K562 (cell line): ENCODE measurements at regions not wholly inside any gene's neighbourhood (a gene's known extent, or its start where the extent isn't known, plus 50 kb on each side); places are given as distances from the start of the nearest gene placed in this dataset.

ENCODE experiments used
- ATAC-seq: fragments of 200-7000 bp; cut with Tn5 transposase; 3 replicates; pipeline ENCODE4 v1.9.1; 2020; ENCODE audit warnings: moderate library complexity
- BruUV-seq: library from RNA; stranded (reverse); fragments of 400-500 nt; replicated peaks from 2 replicates; lab custom pipeline; 2021; lab: Mats Ljungman, UMichigan
- CTCF ChIA-PET: fragments of 300-600 bp; formaldehyde crosslinking; extraction: SDS; loops from one replicate; lab custom pipeline; 2021; ENCODE audit warnings: low intra/inter-chr PET ratio; lab: Yijun Ruan, JAX
- POLR2A ChIA-PET: fragments of 300-600, 350-650 bp; sonication (Branson Sonifier 250); formaldehyde crosslinking; extraction: SDS; loops from one replicate; lab custom pipeline; 2021; ENCODE audit warnings: antibody characterized with exemption, inconsistent platforms; lab: Yijun Ruan, JAX
- DNase-seq, 4 experiments: peaks; one replicate each; pipeline versions ENCODE4 v3.0.0 to v3.0.0-alpha.2; 2011 to 2018; ENCODE audit warnings: low spot score in 3 of 4, mixed read lengths in 3 of 4; ENCODE audit errors: extremely low read depth in 1 of 4
- FAIRE-seq: peaks from 2 replicates; lab custom pipeline; 2011; peaks lifted over from hg19 to GRCh38; lab: Jason Lieb, UNC
- H2AFZ ChIP-seq: 2 replicates; pipeline ENCODE4 v1.6.0; 2011; ENCODE audit warnings: low read depth, low read length, control low read depth, inconsistent platforms
- H3K27ac ChIP-seq: fragments of 200-600 bp; 3 replicates; pipeline ENCODE4 v1.8.0; 2011; ENCODE audit warnings: low read depth, mild to moderate bottlenecking, control low read depth, inconsistent platforms, low read length, moderate library complexity, mixed read lengths; ENCODE audit errors: extremely low read depth
- H3K27me3 ChIP-seq, 2 experiments: fragments of 300-600 bp in 1 of 2; 2 replicates in 1 of 2; 3 replicates in 1 of 2; pipeline versions ENCODE4 v1.6.0 to v1.8.0; 2011; ENCODE audit warnings: inconsistent platforms in 2 of 2, low read length in 2 of 2, mild to moderate bottlenecking in 1 of 2, mixed read lengths in 1 of 2, moderate library complexity in 1 of 2; ENCODE audit not compliant: control insufficient read depth in 2 of 2, insufficient read depth in 2 of 2
- H3K36me3 ChIP-seq: fragments of 300-600 bp; 3 replicates; pipeline ENCODE4 v1.8.0; 2011; ENCODE audit warnings: mild to moderate bottlenecking, low read length, inconsistent platforms; ENCODE audit not compliant: control insufficient read depth, insufficient read depth
- H3K4me1 ChIP-seq, 2 experiments: fragments of 200-600 bp in 1 of 2; replicated peaks in 1 of 2; 2 replicates in 1 of 2; 3 replicates in 1 of 2; pipeline versions ENCODE4 v1.5.1 to v1.8.0; 2011; ENCODE audit warnings: inconsistent platforms in 2 of 2, low read length in 2 of 2, mild to moderate bottlenecking in 1 of 2, mixed read lengths in 1 of 2, moderate library complexity in 1 of 2; ENCODE audit not compliant: control insufficient read depth in 2 of 2, insufficient read depth in 2 of 2
- H3K4me2 ChIP-seq: 2 replicates; pipeline ENCODE4 v1.6.1; 2011; ENCODE audit warnings: low read length, control low read depth, inconsistent platforms, mixed read lengths; ENCODE audit not compliant: insufficient read depth
- H3K4me3 ChIP-seq: fragments of 200-600 bp; sonication (generic), shearing (Covaris generic); 2 replicates; pipeline ENCODE4 v1.5.1; 2016; ENCODE audit warnings: control low read depth, inconsistent platforms
- H3K79me2 ChIP-seq: fragments of 200-600 bp; 3 replicates; pipeline ENCODE4 v1.8.0; 2011; ENCODE audit warnings: low read length, inconsistent platforms; ENCODE audit not compliant: control insufficient read depth, insufficient read depth
- H3K9ac ChIP-seq, 2 experiments: 2 replicates each; pipeline versions ENCODE4 v1.6.0 to v1.6.1; 2011; ENCODE audit warnings: low read depth in 2 of 2, low read length in 2 of 2, control low read depth in 1 of 2, inconsistent platforms in 1 of 2, mild to moderate bottlenecking in 1 of 2, mixed read lengths in 1 of 2; ENCODE audit not compliant: insufficient read depth in 1 of 2
- H3K9me1 ChIP-seq: one replicate; pipeline ENCODE4 v1.6.0; 2011; ENCODE audit warnings: inconsistent platforms, mild to moderate bottlenecking, low read length, moderate library complexity; ENCODE audit not compliant: control insufficient read depth, insufficient read depth
- H3K9me3 ChIP-seq: replicated peaks from 2 replicates; pipeline ENCODE4 v1.5.1; 2011; ENCODE audit warnings: low read depth, low read length, inconsistent platforms; ENCODE audit not compliant: control insufficient read depth, insufficient read depth
- H4K20me1 ChIP-seq: replicated peaks from 2 replicates; pipeline ENCODE4 v1.6.1; 2011; ENCODE audit warnings: low read length, inconsistent platforms, mixed read lengths; ENCODE audit not compliant: control insufficient read depth, insufficient read depth
- AFF4 ChIP-seq: sonication (generic); formaldehyde crosslinking; IDR thresholded peaks from 2 replicates; pipeline ENCODE4 v1.8.0; 2023; ENCODE audit warnings: mild to moderate bottlenecking, missing genetic modification reagents
- ARID3B ChIP-seq: fragments of 250-450 bp; sonication (Bioruptor Pico); IDR thresholded peaks from 2 replicates; pipeline ENCODE4 v1.4.0; 2020; ENCODE audit warnings: borderline replicate concordance
- ATF7 ChIP-seq: fragments of 450-650 bp; IDR thresholded peaks from 2 replicates; pipeline ENCODE4 v1.7.1; 2014; ENCODE audit warnings: mild to moderate bottlenecking, moderate library complexity
- BACH1 ChIP-seq: fragments of 200-800 bp; sonication (Bioruptor generic); IDR thresholded peaks from 2 replicates; pipeline ENCODE4 v1.6.1; 2016; ENCODE audit warnings: missing genetic modification characterization, missing compliant biosample characterization
- BDP1 ChIP-seq: IDR thresholded peaks from 3 replicates; pipeline ENCODE4 v1.6.1; 2011; ENCODE audit not compliant: insufficient read length, insufficient read depth
- BRCA1 ChIP-seq, 2 experiments: fragments of 450-650 bp in 1 of 2; sonication (generic) in 1 of 2; formaldehyde crosslinking in 1 of 2; IDR thresholded peaks; 2 replicates each; pipeline versions ENCODE4 v1.5.0 to v1.6.1; 2017 to 2020; ENCODE audit warnings: mild to moderate bottlenecking in 1 of 2, missing genetic modification reagents in 1 of 2
- DIDO1 ChIP-seq: fragments of 450-650 bp; IDR thresholded peaks from 2 replicates; pipeline ENCODE4 v1.6.1; 2016; ENCODE audit warnings: low read depth, missing biosample characterization, missing genetic modification characterization
- ELK3 ChIP-seq: fragments of 450-650 bp; formaldehyde crosslinking; IDR thresholded peaks from 2 replicates; pipeline ENCODE4 v1.4.0; 2020; ENCODE audit warnings: mild to moderate bottlenecking
- L3MBTL2 ChIP-seq: fragments of 450-650 bp; IDR thresholded peaks from 2 replicates; pipeline ENCODE4 v1.6.1; 2016; ENCODE audit warnings: mild to moderate bottlenecking, moderate library complexity
- RUNX1 ChIP-seq: sonication (generic); IDR thresholded peaks from 2 replicates; pipeline ENCODE4 v1.6.1; 2016; ENCODE audit warnings: antibody characterized with exemption, low read depth
- TAF7 ChIP-seq: fragments of 450-650 bp; IDR thresholded peaks from 2 replicates; pipeline ENCODE4 v1.6.1; 2016; ENCODE audit warnings: missing genetic modification characterization, missing compliant biosample characterization
- USF1 ChIP-seq: sonication (generic); formaldehyde crosslinking; IDR thresholded peaks from 2 replicates; pipeline ENCODE4 v1.9.0; 2022; ENCODE audit warnings: mild to moderate bottlenecking, missing genetic modification reagents
- ZBTB2 ChIP-seq: fragments of 450-650 bp; IDR thresholded peaks from 2 replicates; pipeline ENCODE4 v1.6.1; 2016; ENCODE audit warnings: antibody characterized with exemption
- ZNF316 ChIP-seq: fragments of 450-650 bp; IDR thresholded peaks from 2 replicates; pipeline ENCODE4 v1.6.1; 2016
- ZSCAN29 ChIP-seq: fragments of 450-650 bp; IDR thresholded peaks from 2 replicates; pipeline ENCODE4 v1.6.1; 2017
- WGBS: fragments of 100-300 bp; shearing (Covaris generic); methylation state at CpG from one replicate; pipeline ENCODE4 v1.1.6; 2016; ENCODE audit warnings: low coverage, mixed read lengths; ENCODE audit not compliant: insufficient coverage; ENCODE audit errors: missing lambda C conversion rate; 5-methylcytosine and 5-hydroxymethylcytosine counted together
- in situ Hi-C: fragments of 300-500 bp; cut with MboI; formaldehyde crosslinking; loops from 4 replicates; pipeline ENCODE4 v1.15.0; 2018; ENCODE audit warnings: inconsistent platforms, mixed read lengths
- intact Hi-C: fragments of 100-400 bp; cut with micrococcal nuclease; formaldehyde crosslinking; loops from 2 replicates; pipeline ENCODE4 v1.14.2; 2022

GRCh38 chr18:75134611-75134975 is 74.3 kb downstream of the PTGR3 start:
- in situ Hi-C loops (no loop called here), intact Hi-C loops (no loop called here)
- no TSS peak for BruUV-seq
- Histone ChIP-seq H3K4me1 (no peaks in the 10 kb centered on the region), H3K4me3 (no peak overlapping the region), H3K9me3 (no peaks in the 10 kb centered on the region), H3K9ac (no peak overlapping the region), H3K36me3 (no peaks in the 10 kb centered on the region), H3K79me2 (no peaks in the 10 kb centered on the region), H4K20me1 (no peaks in the 10 kb centered on the region), H3K27me3 (peaks cover 0 to 60% of the 10 kb centered on the region in 2 experiments; a peak in 3 of 5 replicates), H3K4me2 (no peak overlapping the region), H3K27ac (no peak overlapping the region), H3K9me1 (no peaks in the 10 kb centered on the region), H2AFZ (no peak overlapping the region)
- FAIRE-seq: no peak
- POLR2A ChIA-PET: no interaction called here
- CTCF ChIA-PET: no interaction called here
- 25% methylated on average over 7 of the region's 11 CpGs for WGBS
- no peak for DNase-seq
- no peak for ATAC-seq
- TF ChIP-seq ELK3 (CRISPR knock-in tag): no peak
- TF ChIP-seq USF1 (CRISPR knock-in tag): no peak
- TF ChIP-seq TAF7 (tag): no peak
- no peak for TF ChIP-seq BDP1
- TF ChIP-seq ARID3B: no peak
- no peak for TF ChIP-seq AFF4 (CRISPR knock-in tag)
- no peak for TF ChIP-seq ZNF316
- TF ChIP-seq BACH1: no peak
- TF ChIP-seq L3MBTL2: no peak
- no peak for TF ChIP-seq ZBTB2
- no peak for TF ChIP-seq BRCA1 (IDR thresholded peaks at IDR 0.05)
- no peak for TF ChIP-seq BRCA1 (CRISPR knock-in tag; IDR thresholded peaks at IDR 0.05)
- no peak for TF ChIP-seq ATF7
- TF ChIP-seq ZSCAN29: no peak
- no peak for TF ChIP-seq DIDO1
- no peak for TF ChIP-seq RUNX1
